ENCODE measurements at regions not wholly inside any gene's neighbourhood (a gene's known extent, or its start where the extent isn't known, plus 50 kb on each side); places are given as distances from the start of the nearest gene placed in this dataset.

- TF ChIP-seq CTCF (conservative IDR thresholded peaks at IDR 0.05; ENCODE audit: low read length) (no peak), EZH2phosphoT487 (IDR thresholded peaks at IDR 0.05; ENCODE audit: borderline replicate concordance) (no peak)
These were observed 452.8 kb downstream of the ENC1 start for GRCh38 chr5:74187757-74188156.

All from Loucy (cell line).